Cardiac fibroblast (primary cell): ENCODE measurements at regions not wholly inside any gene's neighbourhood (a gene's known extent, or its start where the extent isn't known, plus 50 kb on each side); places are given as distances from the start of the nearest gene placed in this dataset.

ENCODE experiments used
- DNase-seq, 2 donors: peaks; one replicate each; pipeline versions ENCODE4 v3.0.0 to v3.0.0-alpha.2; 2010; ENCODE audit warnings: low read depth in 2 of 2
- H3K4me3 ChIP-seq, 2 donors: replicated peaks in 1 of 2; 1 replicate in 1 of 2; 2 replicates in 1 of 2; pipeline ENCODE4 v1.5.1; 2011; ENCODE audit warnings: low read depth in 2 of 2, low read length in 2 of 2, mild to moderate bottlenecking in 2 of 2, moderate library complexity in 1 of 2
- TF ChIP-seq, protein P1 (sequence below): IDR thresholded peaks from one replicate; pipeline ENCODE4 v1.5.1; 2011; ENCODE audit warnings: low read depth, mild to moderate bottlenecking, low read length, inconsistent platforms

DNA sequence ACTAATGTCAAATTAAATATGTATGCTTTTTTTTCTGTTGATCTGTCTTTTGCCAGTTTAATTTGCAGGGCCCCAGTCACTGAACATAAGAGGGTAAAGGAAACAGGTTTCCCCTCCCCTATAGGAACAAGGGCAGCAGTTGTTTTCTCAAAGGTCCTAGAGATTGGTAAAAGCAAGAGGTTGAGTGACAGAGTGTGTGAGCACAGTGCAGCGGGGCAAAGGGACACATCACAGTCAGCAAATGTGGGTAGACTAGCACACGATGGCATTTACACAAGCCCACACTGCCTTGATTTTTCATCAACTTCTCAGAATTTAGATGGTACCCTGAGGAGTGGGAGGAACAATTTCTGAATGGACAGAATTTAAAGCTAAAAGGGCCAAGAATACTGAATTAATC is 138.7 kb upstream of the MYLIP start:
- TF ChIP-seq, protein P1, sequence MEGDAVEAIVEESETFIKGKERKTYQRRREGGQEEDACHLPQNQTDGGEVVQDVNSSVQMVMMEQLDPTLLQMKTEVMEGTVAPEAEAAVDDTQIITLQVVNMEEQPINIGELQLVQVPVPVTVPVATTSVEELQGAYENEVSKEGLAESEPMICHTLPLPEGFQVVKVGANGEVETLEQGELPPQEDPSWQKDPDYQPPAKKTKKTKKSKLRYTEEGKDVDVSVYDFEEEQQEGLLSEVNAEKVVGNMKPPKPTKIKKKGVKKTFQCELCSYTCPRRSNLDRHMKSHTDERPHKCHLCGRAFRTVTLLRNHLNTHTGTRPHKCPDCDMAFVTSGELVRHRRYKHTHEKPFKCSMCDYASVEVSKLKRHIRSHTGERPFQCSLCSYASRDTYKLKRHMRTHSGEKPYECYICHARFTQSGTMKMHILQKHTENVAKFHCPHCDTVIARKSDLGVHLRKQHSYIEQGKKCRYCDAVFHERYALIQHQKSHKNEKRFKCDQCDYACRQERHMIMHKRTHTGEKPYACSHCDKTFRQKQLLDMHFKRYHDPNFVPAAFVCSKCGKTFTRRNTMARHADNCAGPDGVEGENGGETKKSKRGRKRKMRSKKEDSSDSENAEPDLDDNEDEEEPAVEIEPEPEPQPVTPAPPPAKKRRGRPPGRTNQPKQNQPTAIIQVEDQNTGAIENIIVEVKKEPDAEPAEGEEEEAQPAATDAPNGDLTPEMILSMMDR, result no peak
- H3K4me3 ChIP-seq, result no peak overlapping the region
- DNase-seq, result no peak

GRCh38 chr6:15989397-15989796 is 139.5 kb upstream of the MYLIP start:
- TF ChIP-seq, protein P1, result no peak
- DNase-seq, result no peak
- no peak overlapping the region for H3K4me3 ChIP-seq

DNA sequence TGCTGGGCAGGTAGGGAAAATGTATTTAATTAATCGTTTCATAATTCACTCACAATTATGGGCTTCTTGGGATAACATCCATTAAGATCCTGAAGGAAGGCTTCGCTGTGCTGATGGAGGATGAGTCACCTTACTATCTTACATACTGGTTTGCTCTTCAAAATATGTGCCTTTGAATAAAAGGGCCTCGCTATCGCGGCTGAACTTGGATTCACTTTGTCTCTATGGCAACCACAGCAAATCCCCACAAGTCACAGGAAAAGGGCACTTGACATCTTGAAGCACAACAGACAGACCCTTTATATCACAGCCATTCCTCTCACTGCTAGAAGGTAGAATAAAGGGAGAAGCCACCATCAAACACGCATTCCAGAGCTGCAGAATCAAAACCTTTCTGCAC is 141.3 kb upstream of the MYLIP start:
- DNase-seq, result peak; percentile 4 to 77
- H3K4me3 ChIP-seq, result no peak overlapping the region
- TF ChIP-seq, protein P1, result no peak

DNA sequence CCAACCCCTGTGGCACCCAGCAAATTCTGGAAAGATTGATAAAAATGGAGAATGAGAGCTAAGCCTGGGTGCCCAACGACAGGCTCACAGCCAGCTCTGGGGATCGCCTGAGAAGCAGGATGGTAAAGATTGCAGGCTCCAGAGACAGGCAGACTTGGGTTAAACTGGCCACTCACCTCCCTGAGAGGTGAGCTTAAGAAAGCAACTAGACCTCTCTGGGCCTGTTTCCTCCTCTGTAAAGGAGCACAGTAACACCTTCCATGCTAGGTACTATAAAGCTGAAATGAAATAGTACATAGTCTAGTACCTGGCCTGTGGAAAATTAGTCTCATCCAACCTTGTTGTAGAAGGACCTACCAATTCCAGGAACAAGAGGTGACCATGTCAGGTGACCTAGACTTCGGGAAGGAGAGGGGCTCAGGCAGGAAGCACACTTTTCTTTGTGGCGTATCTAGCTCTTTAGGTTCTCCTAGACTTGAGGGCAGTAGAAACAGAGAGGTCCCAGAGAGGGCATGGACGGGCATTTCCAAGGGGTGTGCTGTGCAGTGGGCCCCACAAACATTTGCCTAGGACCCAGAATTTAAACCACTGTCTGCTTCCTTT is 142.8 kb upstream of the MYLIP start:
- DNase-seq, result no peak
- TF ChIP-seq, protein P1, result no peak
- no peak overlapping the region for H3K4me3 ChIP-seq

DNA sequence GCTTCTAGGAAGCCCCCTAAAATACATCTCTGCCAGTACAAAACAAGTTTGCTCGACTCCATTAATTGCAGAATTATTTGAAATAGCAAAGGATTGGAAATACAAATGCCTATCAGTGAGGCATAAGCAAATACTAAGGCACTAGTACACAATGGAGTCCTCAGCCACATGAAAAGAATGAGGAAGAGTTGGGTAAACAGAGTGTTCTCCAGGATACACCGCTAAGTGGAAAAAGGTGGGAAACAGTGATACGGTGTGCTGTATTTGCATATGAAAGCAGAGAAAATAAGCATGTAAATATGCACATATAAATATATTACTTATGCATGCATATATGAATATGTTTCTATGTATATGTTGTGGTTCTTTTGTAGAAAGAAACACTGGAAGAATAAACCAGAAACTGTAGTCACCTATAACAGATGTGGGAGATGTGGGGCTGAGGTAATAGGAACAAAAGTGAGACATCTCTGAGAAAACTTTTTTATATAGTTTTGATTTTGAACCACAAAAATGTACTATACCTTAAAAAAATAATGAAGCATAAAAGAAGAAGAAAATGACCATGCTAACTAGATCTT is 143.4 kb upstream of the MYLIP start:
- H3K4me3 ChIP-seq, result no peak overlapping the region
- TF ChIP-seq, protein P1, result no peak

DNA sequence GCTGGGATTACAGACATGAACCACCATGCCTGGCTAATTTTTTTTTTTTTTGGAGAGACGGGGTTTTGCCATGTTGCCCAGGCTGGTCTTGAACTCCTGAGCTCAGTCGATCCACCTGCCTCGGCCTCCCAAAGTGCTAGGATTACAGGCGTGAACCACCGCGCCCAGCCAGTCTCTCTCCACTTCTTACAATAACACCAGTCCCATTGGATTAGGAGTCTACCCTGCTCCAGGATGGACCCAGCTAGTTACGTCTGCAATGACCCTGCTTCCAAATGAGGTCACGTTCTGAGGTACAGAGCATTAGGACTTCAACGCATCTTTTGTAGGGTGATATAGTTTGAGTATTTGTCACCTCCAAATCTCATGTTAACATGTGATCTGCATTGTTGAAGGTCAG is 146.9 kb upstream of the MYLIP start:
- H3K4me3 ChIP-seq, result no peak overlapping the region
- no peak for DNase-seq
- TF ChIP-seq, protein P1, result no peak

More for the DNA sequence above, 143.4 kb upstream of the MYLIP start:
- no peak for DNase-seq

DNA sequence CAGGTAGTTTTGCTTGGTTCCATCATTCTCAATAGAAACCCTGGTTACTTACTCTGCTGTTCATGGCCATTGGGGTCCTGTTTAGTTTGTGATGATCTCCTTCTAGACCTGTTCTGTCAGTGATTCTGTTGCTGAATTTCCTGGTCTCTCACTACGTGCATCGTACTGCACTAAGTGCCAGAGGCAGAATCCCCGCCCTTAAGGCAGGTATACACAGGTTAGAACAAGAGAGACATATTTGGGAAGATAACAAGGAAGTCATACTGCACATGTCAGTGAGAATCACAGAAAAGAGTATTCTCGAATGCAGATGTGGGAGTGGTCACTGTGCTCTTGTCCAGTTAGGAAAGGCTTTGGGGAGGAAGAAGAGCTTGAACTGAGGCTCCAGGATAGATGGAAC is 148.1 kb upstream of the MYLIP start:
- H3K4me3 ChIP-seq, result no peak overlapping the region
- TF ChIP-seq, protein P1, result no peak
- no peak for DNase-seq
